HCT116 (cell line): ENCODE measurements at regions not wholly inside any gene's neighbourhood (a gene's known extent, or its start where the extent isn't known, plus 50 kb on each side); places are given as distances from the start of the nearest gene placed in this dataset.

Experiments
- ATAC-seq: fragments of 200-7000 bp; cut with Tn5 transposase; 2 replicates; pipeline ENCODE4 v1.9.1; 2020; ENCODE audit warnings: mild to moderate bottlenecking, moderate library complexity
- BruUV-seq: library from RNA; stranded (reverse); fragments of 400-500 nt; replicated peaks from 2 replicates; lab custom pipeline; 2021; lab: Mats Ljungman, UMichigan
- CTCF ChIA-PET: fragments of 300-600 bp; sonication (Branson Sonifier 250); formaldehyde crosslinking; loops from one replicate; lab custom pipeline; 2021; ENCODE audit warnings: antibody characterized with exemption; lab: Charles Lee
- POLR2A ChIA-PET: fragments of 300-600, 350-600 bp; sonication (Branson Sonifier 250); formaldehyde crosslinking; loops from one replicate; lab custom pipeline; 2021; ENCODE audit warnings: antibody characterized with exemption; lab: Charles Lee
- RAD21 ChIA-PET, 2 experiments: fragments of 300-600 bp; sonication (Branson Sonifier 250); formaldehyde crosslinking; loops; one replicate each; lab custom pipeline; 2023; ENCODE audit warnings: low total read pairs in 2 of 2; ENCODE audit not compliant: uncharacterized antibody in 2 of 2, unreplicated experiment in 2 of 2, low non-redundant PET in 1 of 2; lab: Charles Lee
- DNase-seq: peaks from one replicate; pipeline ENCODE4 v3.0.0-alpha.2; 2010; ENCODE audit warnings: low read depth, low spot score
- H2AFZ ChIP-seq: fragments of 200-600 bp; shearing (Covaris generic), sonication (generic); 2 replicates; pipeline ENCODE4 v1.6.1; 2017; ENCODE audit warnings: low read depth, mixed run types, mixed read lengths, antibody characterized with exemption, low read length; ENCODE audit not compliant: poor library complexity, severe bottlenecking
- H3K27ac ChIP-seq: 2 replicates; pipeline ENCODE4 v1.5.1; 2012; ENCODE audit warnings: low read depth, low read length
- H3K27me3 ChIP-seq: fragments of 200-600 bp; sonication (generic); 2 replicates; pipeline ENCODE4 v1.6.1; 2016; ENCODE audit warnings: mixed run types, low read length, mixed read lengths; ENCODE audit not compliant: insufficient read depth
- H3K36me3 ChIP-seq, 2 experiments: fragments of 200-500 bp in 1 of 2; fragments of 200-600 bp in 1 of 2; sonication (Bioruptor generic) in 1 of 2; sonication (generic) in 1 of 2; 2 replicates each; pipeline versions ENCODE4 v1.5.1 to v1.6.1; 2014 to 2016; ENCODE audit warnings: low read length in 2 of 2, inconsistent platforms in 1 of 2, mixed read lengths in 1 of 2, mixed run types in 1 of 2; ENCODE audit not compliant: insufficient read depth in 2 of 2, control insufficient read depth in 1 of 2
- H3K4me1 ChIP-seq, 2 experiments: fragments of 200-600 bp in 1 of 2; sonication (generic) in 1 of 2; 2 replicates each; pipeline versions ENCODE4 v1.5.1 to v1.6.1; 2012 to 2017; ENCODE audit warnings: low read length in 2 of 2, inconsistent platforms in 1 of 2, mild to moderate bottlenecking in 1 of 2, mixed read lengths in 1 of 2, mixed run types in 1 of 2, moderate library complexity in 1 of 2; ENCODE audit not compliant: insufficient read depth in 2 of 2, control insufficient read depth in 1 of 2
- H3K4me2 ChIP-seq: fragments of 200-600 bp; sonication (generic); 2 replicates; pipeline ENCODE4 v1.6.1; 2017; ENCODE audit warnings: mixed run types, low read length, mixed read lengths
- H3K4me3 ChIP-seq, 2 experiments: fragments of 200-600 bp in 1 of 2; sonication (generic) in 1 of 2; replicated peaks in 1 of 2; 2 replicates each; pipeline ENCODE4 v1.5.1; 2011 to 2016; ENCODE audit warnings: low read length in 2 of 2, control low read depth in 1 of 2, low read depth in 1 of 2, mild to moderate bottlenecking in 1 of 2, mixed read lengths in 1 of 2, mixed run types in 1 of 2
- H3K79me2 ChIP-seq: fragments of 200-600 bp; sonication (generic); 2 replicates; pipeline ENCODE4 v1.6.1; 2017; ENCODE audit warnings: mild to moderate bottlenecking, mixed run types, low read length, moderate library complexity, mixed read lengths; ENCODE audit not compliant: insufficient read depth
- H3K9ac ChIP-seq: fragments of 200-600 bp; sonication (generic); 2 replicates; pipeline ENCODE4 v1.6.1; 2016; ENCODE audit warnings: low read length, mixed read lengths
- H3K9me2 ChIP-seq: fragments of 200-600 bp; sonication (generic), shearing (Covaris generic); 2 replicates; pipeline ENCODE4 v1.6.1; 2017; ENCODE audit warnings: mixed run types, mild to moderate bottlenecking, moderate library complexity; ENCODE audit not compliant: insufficient read depth
- H3K9me3 ChIP-seq, 2 experiments: fragments of 200-500 bp in 1 of 2; fragments of 200-600 bp in 1 of 2; sonication (Bioruptor generic) in 1 of 2; sonication (generic) in 1 of 2; 2 replicates each; pipeline ENCODE4 v1.6.1; 2014 to 2017; ENCODE audit warnings: low read length in 2 of 2, mixed read lengths in 2 of 2, inconsistent platforms in 1 of 2, low read depth in 1 of 2, mild to moderate bottlenecking in 1 of 2, mixed run types in 1 of 2, moderate library complexity in 1 of 2; ENCODE audit not compliant: control insufficient read depth in 1 of 2, insufficient read depth in 1 of 2
- H4K20me1 ChIP-seq: fragments of 200-600 bp; sonication (generic), shearing (Covaris generic); 2 replicates; pipeline ENCODE4 v1.6.1; 2017; ENCODE audit warnings: mixed run types, mild to moderate bottlenecking, moderate library complexity; ENCODE audit not compliant: insufficient read depth
- CBX3 ChIP-seq: IDR thresholded peaks from 2 replicates; pipeline ENCODE4 v1.6.1; 2012; ENCODE audit warnings: low read depth
- EZH2 ChIP-seq: fragments of 200-600 bp; sonication (generic); IDR thresholded peaks from 2 replicates; pipeline ENCODE4 v1.6.1; 2017; ENCODE audit warnings: antibody characterized with exemption, mixed run types
- EZH2phosphoT487 ChIP-seq: fragments of 200-600 bp; IDR thresholded peaks from 2 replicates; pipeline ENCODE4 v1.6.1; 2018; ENCODE audit warnings: antibody characterized with exemption, borderline replicate concordance
- JUND ChIP-seq: IDR thresholded peaks from 2 replicates; pipeline ENCODE4 v1.6.1; 2012
- POLR2A ChIP-seq: IDR thresholded peaks from 2 replicates; pipeline ENCODE4 v1.7.0; 2011; ENCODE audit warnings: borderline replicate concordance; ENCODE audit not compliant: insufficient read depth, insufficient read length; ENCODE audit errors: extremely low read depth
- SIN3A ChIP-seq: IDR thresholded peaks from 2 replicates; pipeline ENCODE4 v1.6.1; 2012; ENCODE audit warnings: low read depth
- TCF7L2 ChIP-seq: IDR thresholded peaks from 2 replicates; pipeline ENCODE4 v1.7.0; 2011; ENCODE audit warnings: borderline replicate concordance, inconsistent platforms; ENCODE audit not compliant: insufficient read depth, insufficient read length; ENCODE audit errors: extremely low read depth
- YY1 ChIP-seq: IDR thresholded peaks from 2 replicates; pipeline ENCODE4 v1.6.1; 2011; ENCODE audit warnings: low read length, low read depth, moderate library complexity, mild to moderate bottlenecking; ENCODE audit not compliant: insufficient replicate concordance; ENCODE audit errors: extremely low read depth
- intact Hi-C: fragments of 100-400 bp; cut with micrococcal nuclease; formaldehyde crosslinking; loops from 2 replicates; pipeline ENCODE4 v1.10.0; 2022
- TF ChIP-seq, protein P1 (sequence below), 3 experiments: fragments of 200-600 bp in 1 of 3; sonication (generic) in 1 of 3; IDR thresholded peaks in 2 of 3; conservative IDR thresholded peaks in 1 of 3; 2 replicates each; pipeline ENCODE4 v1.5.1; 2012 to 2017; ENCODE audit warnings: low read depth in 2 of 3, low read length in 2 of 3, antibody characterized with exemption in 1 of 3, borderline replicate concordance in 1 of 3, control low read depth in 1 of 3, mild to moderate bottlenecking in 1 of 3, mixed read lengths in 1 of 3, mixed run types in 1 of 3, moderate library complexity in 1 of 3; ENCODE audit not compliant: insufficient read depth in 1 of 3
- TF ChIP-seq, protein P2 (sequence below): IDR thresholded peaks from 2 replicates; pipeline ENCODE4 v1.6.1; 2011; ENCODE audit warnings: mild to moderate bottlenecking, low read length, moderate library complexity; ENCODE audit not compliant: insufficient replicate concordance; ENCODE audit errors: extremely low read depth

DNA sequence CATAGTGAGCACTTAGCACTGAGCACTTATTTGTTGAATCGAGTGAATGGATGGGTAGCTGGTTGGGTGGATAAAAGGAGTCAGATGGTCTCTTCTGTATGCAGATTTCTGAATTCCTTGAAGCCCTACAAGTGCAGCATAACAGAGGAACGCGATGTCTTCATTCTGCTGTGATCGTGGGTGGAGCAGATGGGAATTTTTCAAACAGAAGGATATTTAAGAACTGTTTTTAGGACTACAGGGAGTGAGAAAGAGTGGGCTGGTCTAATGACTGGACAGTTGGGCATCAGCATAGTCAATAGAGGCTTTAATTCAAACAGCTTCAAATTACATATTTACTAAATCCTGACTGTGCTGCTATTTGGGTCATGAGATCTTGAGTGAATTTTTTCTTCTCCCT, 253.2 kb downstream of the CEMIP2 start:
- H4K20me1 ChIP-seq, result no peaks in the 10 kb centered on the region
- intact Hi-C loops, result no loop called here
- H3K4me3 ChIP-seq, result no peak overlapping the region
- no peaks in the 10 kb centered on the region for H3K9me3 ChIP-seq
- POLR2A ChIA-PET, result no interaction called here
- no peak for DNase-seq
- H3K4me1 ChIP-seq, result no peaks in the 10 kb centered on the region
- peaks cover 46% of the 10 kb centered on the region; the same call in 1 of the 2 replicates for H3K27me3 ChIP-seq
- no peak for ATAC-seq
- H2AFZ ChIP-seq, result no peak overlapping the region
- no TSS peak for BruUV-seq
- H3K36me3 ChIP-seq, result no peaks in the 10 kb centered on the region
- TF ChIP-seq EZH2 (no peak), SIN3A (no peak), CBX3 (no peak)
- TF ChIP-seq, all 23 proteins: peak for 0
- H3K27ac ChIP-seq, result no peak overlapping the region
- H3K9me2 ChIP-seq, result no peaks in the 10 kb centered on the region
- H3K9ac ChIP-seq, result no peak overlapping the region
- no peak overlapping the region for H3K4me2 ChIP-seq
- RAD21 ChIA-PET, result no interaction called here
- H3K79me2 ChIP-seq, result no peaks in the 10 kb centered on the region
- CTCF ChIA-PET, result no interaction called here

DNA sequence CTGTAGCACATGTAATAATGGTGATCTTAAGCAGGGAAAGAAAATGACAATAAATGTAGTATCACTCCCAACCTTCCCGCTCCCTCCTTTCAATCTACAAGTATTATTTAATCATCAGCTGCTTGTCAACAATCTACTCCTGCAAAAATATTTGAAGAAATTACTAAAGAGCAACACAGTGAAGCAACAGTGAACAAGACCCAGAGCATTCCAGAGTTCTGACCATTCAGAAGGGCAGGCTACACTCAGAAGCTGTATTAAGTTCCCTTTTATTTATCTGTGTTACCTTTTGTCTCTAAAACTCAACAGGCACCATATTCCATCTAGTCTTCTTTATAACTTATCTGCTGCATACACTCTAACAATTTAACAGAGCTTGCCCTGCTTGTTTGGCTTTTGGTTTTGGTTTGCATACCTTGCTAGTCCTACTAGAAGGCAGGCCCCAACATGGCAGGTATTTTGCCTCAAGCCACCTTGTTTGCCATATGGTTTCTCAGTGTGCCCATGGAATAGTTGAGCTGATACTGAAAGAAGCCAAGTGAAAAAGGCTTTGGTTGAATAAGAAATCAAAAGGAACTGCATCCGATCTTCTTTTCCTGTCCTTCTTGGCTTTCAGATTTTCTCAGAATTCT, 253.9 kb downstream of the CEMIP2 start:
- Histone ChIP-seq H4K20me1 (no peaks in the 10 kb centered on the region), H3K9me2 (no peaks in the 10 kb centered on the region), H3K4me1 (no peaks in the 10 kb centered on the region), H3K36me3 (no peaks in the 10 kb centered on the region), H3K9ac (no peak overlapping the region), H3K27me3 (peaks cover 40% of the 10 kb centered on the region; the same call in 1 of the 2 replicates), H3K9me3 (no peaks in the 10 kb centered on the region), H3K79me2 (no peaks in the 10 kb centered on the region), H3K27ac (no peak overlapping the region), H2AFZ (no peak overlapping the region), H3K4me3 (no peak overlapping the region), H3K4me2 (no peak overlapping the region)
- DNase-seq (no peak), ATAC-seq (no peak)
- intact Hi-C loops, result no loop called here
- BruUV-seq, result no TSS peak
- TF ChIP-seq TCF7L2 (no peak), SIN3A (no peak), YY1 (no peak), EZH2phosphoT487 (no peak), POLR2A (no peak), JUND (no peak)
- TF ChIP-seq, protein P1, sequence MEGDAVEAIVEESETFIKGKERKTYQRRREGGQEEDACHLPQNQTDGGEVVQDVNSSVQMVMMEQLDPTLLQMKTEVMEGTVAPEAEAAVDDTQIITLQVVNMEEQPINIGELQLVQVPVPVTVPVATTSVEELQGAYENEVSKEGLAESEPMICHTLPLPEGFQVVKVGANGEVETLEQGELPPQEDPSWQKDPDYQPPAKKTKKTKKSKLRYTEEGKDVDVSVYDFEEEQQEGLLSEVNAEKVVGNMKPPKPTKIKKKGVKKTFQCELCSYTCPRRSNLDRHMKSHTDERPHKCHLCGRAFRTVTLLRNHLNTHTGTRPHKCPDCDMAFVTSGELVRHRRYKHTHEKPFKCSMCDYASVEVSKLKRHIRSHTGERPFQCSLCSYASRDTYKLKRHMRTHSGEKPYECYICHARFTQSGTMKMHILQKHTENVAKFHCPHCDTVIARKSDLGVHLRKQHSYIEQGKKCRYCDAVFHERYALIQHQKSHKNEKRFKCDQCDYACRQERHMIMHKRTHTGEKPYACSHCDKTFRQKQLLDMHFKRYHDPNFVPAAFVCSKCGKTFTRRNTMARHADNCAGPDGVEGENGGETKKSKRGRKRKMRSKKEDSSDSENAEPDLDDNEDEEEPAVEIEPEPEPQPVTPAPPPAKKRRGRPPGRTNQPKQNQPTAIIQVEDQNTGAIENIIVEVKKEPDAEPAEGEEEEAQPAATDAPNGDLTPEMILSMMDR (IDR thresholded peaks at IDR 0.05 in 2 of 3, conservative IDR thresholded peaks at IDR 0.05 in 1 of 3; ENCODE audit: borderline replicate concordance in 1 of 3, insufficient read depth in 1 of 3, low read depth in 2 of 3, low read length in 2 of 3), result no peak
- TF ChIP-seq, protein P2, sequence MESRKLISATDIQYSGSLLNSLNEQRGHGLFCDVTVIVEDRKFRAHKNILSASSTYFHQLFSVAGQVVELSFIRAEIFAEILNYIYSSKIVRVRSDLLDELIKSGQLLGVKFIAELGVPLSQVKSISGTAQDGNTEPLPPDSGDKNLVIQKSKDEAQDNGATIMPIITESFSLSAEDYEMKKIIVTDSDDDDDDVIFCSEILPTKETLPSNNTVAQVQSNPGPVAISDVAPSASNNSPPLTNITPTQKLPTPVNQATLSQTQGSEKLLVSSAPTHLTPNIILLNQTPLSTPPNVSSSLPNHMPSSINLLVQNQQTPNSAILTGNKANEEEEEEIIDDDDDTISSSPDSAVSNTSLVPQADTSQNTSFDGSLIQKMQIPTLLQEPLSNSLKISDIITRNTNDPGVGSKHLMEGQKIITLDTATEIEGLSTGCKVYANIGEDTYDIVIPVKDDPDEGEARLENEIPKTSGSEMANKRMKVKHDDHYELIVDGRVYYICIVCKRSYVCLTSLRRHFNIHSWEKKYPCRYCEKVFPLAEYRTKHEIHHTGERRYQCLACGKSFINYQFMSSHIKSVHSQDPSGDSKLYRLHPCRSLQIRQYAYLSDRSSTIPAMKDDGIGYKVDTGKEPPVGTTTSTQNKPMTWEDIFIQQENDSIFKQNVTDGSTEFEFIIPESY, result no peak
- ChIA-PET CTCF (no interaction called here), POLR2A (no interaction called here), RAD21 (no interaction called here)
